ENCODE measurements at regions not wholly inside any gene's neighbourhood (a gene's known extent, or its start where the extent isn't known, plus 50 kb on each side); places are given as distances from the start of the nearest gene placed in this dataset.

GRCh38 chr1:163771637-163772036 is 449.9 kb downstream of the NUF2 start:
- no peak for TF ChIP-seq POLR2AphosphoS5 (IDR thresholded peaks at IDR 0.05; ENCODE audit: low read depth)
- Histone ChIP-seq H3K4me3 (replicated peaks; ENCODE audit: insufficient read depth, low read length) (no peak overlapping the region), H3K27ac (replicated peaks) (no peak overlapping the region), H3K27me3 (ENCODE audit: insufficient read depth, poor library complexity, severe bottlenecking) (no peaks in the 10 kb centered on the region)
- DNase-seq (ENCODE audit: low read depth in 1 of 2, low spot score in 1 of 2), result no peak

GRCh38 chr1:163772246-163772645 is 450.5 kb downstream of the NUF2 start:
- no peaks in the 10 kb centered on the region for H3K27me3 ChIP-seq (ENCODE audit: insufficient read depth, poor library complexity, severe bottlenecking)
- H3K4me3 ChIP-seq (replicated peaks; ENCODE audit: insufficient read depth, low read length), result no peak overlapping the region
- no peak for DNase-seq (ENCODE audit: low read depth in 1 of 2, low spot score in 1 of 2)
- no peak overlapping the region for H3K27ac ChIP-seq (replicated peaks)
- TF ChIP-seq CTCF (IDR thresholded peaks at IDR 0.05; ENCODE audit: insufficient read depth, low read length) (no peak), GABPA (IDR thresholded peaks at IDR 0.05; ENCODE audit: low read depth) (no peak), REST (IDR thresholded peaks at IDR 0.05; ENCODE audit: insufficient replicate concordance, low read depth) (no peak), SPI1 (IDR thresholded peaks at IDR 0.05; ENCODE audit: borderline replicate concordance, low read depth) (no peak), POLR2AphosphoS5 (IDR thresholded peaks at IDR 0.05; ENCODE audit: low read depth) (no peak)

DNA sequence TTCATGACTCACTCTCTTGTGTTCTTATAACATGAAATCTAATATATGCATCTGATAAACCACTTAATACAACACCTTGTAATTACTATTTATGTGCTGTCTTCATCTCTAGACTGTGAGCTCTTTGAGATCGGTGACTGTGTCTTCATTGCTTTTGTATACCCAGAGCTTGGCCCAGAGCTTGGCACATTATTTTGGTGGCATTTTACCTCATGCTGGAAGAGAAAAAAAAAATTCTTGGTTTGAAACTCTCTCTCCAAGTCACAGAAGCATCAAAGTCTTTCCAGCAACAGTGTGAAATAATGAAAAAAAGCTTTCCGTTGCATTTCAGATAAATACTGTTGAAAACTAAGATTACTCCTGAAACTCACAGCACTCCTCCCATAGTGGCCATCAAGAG is 451.6 kb downstream of the NUF2 start:
- no peak overlapping the region for H3K27ac ChIP-seq (replicated peaks)
- no peak for TF ChIP-seq POLR2AphosphoS5 (IDR thresholded peaks at IDR 0.05; ENCODE audit: low read depth)
- H3K4me3 ChIP-seq (replicated peaks; ENCODE audit: insufficient read depth, low read length), result no peak overlapping the region
- no peaks in the 10 kb centered on the region for H3K27me3 ChIP-seq (ENCODE audit: insufficient read depth, poor library complexity, severe bottlenecking)
- no peak for DNase-seq (ENCODE audit: low read depth in 1 of 2, low spot score in 1 of 2)

- DNase-seq (ENCODE audit: low read depth in 1 of 2, low spot score in 1 of 2), result no peak
- H3K27ac ChIP-seq (replicated peaks), result no peak overlapping the region
- H3K27me3 ChIP-seq (ENCODE audit: insufficient read depth, poor library complexity, severe bottlenecking), result no peaks in the 10 kb centered on the region
- H3K4me3 ChIP-seq (replicated peaks; ENCODE audit: insufficient read depth, low read length), result no peak overlapping the region
- TF ChIP-seq SPI1 (IDR thresholded peaks at IDR 0.05; ENCODE audit: borderline replicate concordance, low read depth) (no peak), GABPA (IDR thresholded peaks at IDR 0.05; ENCODE audit: low read depth) (no peak), CTCF (IDR thresholded peaks at IDR 0.05; ENCODE audit: insufficient read depth, low read length) (no peak), POLR2AphosphoS5 (IDR thresholded peaks at IDR 0.05; ENCODE audit: low read depth) (no peak), REST (IDR thresholded peaks at IDR 0.05; ENCODE audit: insufficient replicate concordance, low read depth) (no peak)
These were observed 452.7 kb downstream of the NUF2 start for GRCh38 chr1:163774401-163774945.

GRCh38 chr1:163774978-163775620 is 453.3 kb downstream of the NUF2 start:
- TF ChIP-seq POLR2AphosphoS5 (IDR thresholded peaks at IDR 0.05; ENCODE audit: low read depth), result no peak
- H3K27me3 ChIP-seq (ENCODE audit: insufficient read depth, poor library complexity, severe bottlenecking), result no peaks in the 10 kb centered on the region
- no peak overlapping the region for H3K27ac ChIP-seq (replicated peaks)
- H3K4me3 ChIP-seq (replicated peaks; ENCODE audit: insufficient read depth, low read length), result no peak overlapping the region
- no peak for DNase-seq (ENCODE audit: low read depth in 1 of 2, low spot score in 1 of 2)

Data from HL-60 (cell line).